HG02678 (cell line): ENCODE measurements at regions not wholly inside any gene's neighbourhood (a gene's known extent, or its start where the extent isn't known, plus 50 kb on each side); places are given as distances from the start of the nearest gene placed in this dataset.
"Not testable (repeated sequence)": the region's sequence is repeated elsewhere in the genome, so short reads cannot be mapped to it uniquely, and the experiment has no call there.

Experiments used
- ATAC-seq: cut with Tn5 transposase; IDR thresholded peaks from one replicate; pipeline ENCODE4 v1.9.1; 2021; ENCODE audit warnings: mild to moderate bottlenecking, moderate library complexity; ENCODE audit not compliant: unreplicated experiment

GRCh38 chr15:70379134-70379533 is 281.4 kb upstream of the TLE3 start:
- ATAC-seq = no peak

GRCh38 chr15:70378126-70379031 is 280.7 kb upstream of the TLE3 start:
- no peak for ATAC-seq

GRCh38 chr15:70376929-70377691 is 279.4 kb upstream of the TLE3 start:
- ATAC-seq = no peak

- ATAC-seq = no peak
These were observed 278.6 kb upstream of the TLE3 start for GRCh38 chr15:70376031-70376928.

- ATAC-seq = no peak
These were observed 277.9 kb upstream of the TLE3 start for GRCh38 chr15:70375586-70375985.

- no peak for ATAC-seq
These were observed 277.3 kb upstream of the TLE3 start for GRCh38 chr15:70375006-70375431.

GRCh38 chr15:70374096-70374495 is 276.4 kb upstream of the TLE3 start:
- ATAC-seq = no peak

GRCh38 chr15:70373439-70373838 is 275.7 kb upstream of the TLE3 start:
- ATAC-seq = not testable (repeated sequence)

- ATAC-seq = not testable (repeated sequence)
These were observed 270.4 kb upstream of the TLE3 start for GRCh38 chr15:70367913-70368705.

GRCh38 chr15:70364023-70364422 is 266.3 kb upstream of the TLE3 start:
- ATAC-seq = not testable (repeated sequence)

- no peak for ATAC-seq
These were observed 265.2 kb upstream of the TLE3 start for GRCh38 chr15:70362886-70363285.

- ATAC-seq = no peak
These were observed 264.6 kb upstream of the TLE3 start for GRCh38 chr15:70362350-70362749.

- no peak for ATAC-seq
These were observed 264.2 kb upstream of the TLE3 start for GRCh38 chr15:70361891-70362290.

GRCh38 chr15:70361106-70361505 is 263.4 kb upstream of the TLE3 start:
- ATAC-seq = no peak

- ATAC-seq = no peak
These were observed 261.3 kb upstream of the TLE3 start for GRCh38 chr15:70358871-70359647.

GRCh38 chr15:70358011-70358819 is 260.5 kb upstream of the TLE3 start:
- ATAC-seq = no peak

GRCh38 chr15:70357453-70357852 is 259.7 kb upstream of the TLE3 start:
- ATAC-seq = no peak

GRCh38 chr15:70356919-70357318 is 259.2 kb upstream of the TLE3 start:
- ATAC-seq = no peak
